CD4-positive, alpha-beta T cell treated with Interleukin-6 at 100 ng/mL for 8 hours (primary cell): ENCODE measurements at regions not wholly inside any gene's neighbourhood (a gene's known extent, or its start where the extent isn't known, plus 50 kb on each side); places are given as distances from the start of the nearest gene placed in this dataset.
"Not testable (repeated sequence)": the region's sequence is repeated elsewhere in the genome, so short reads cannot be mapped to it uniquely, and the experiment has no call there.

Source experiments
- DNase-seq: peaks from one replicate; pipeline ENCODE4 v3.0.0-alpha.2; 2020; ENCODE audit warnings: mixed read lengths, low spot score

- DNase-seq: not testable (repeated sequence)
Observed at GRCh38 chr1:146641534-146641933, 296.6 kb upstream of the NBPF12 start.

- DNase-seq: not testable (repeated sequence)
Observed at GRCh38 chr1:146640671-146641070, 297.5 kb upstream of the NBPF12 start.

GRCh38 chr1:146630302-146630701 is 307.8 kb upstream of the NBPF12 start:
- not testable (repeated sequence) for DNase-seq

- DNase-seq: not testable (repeated sequence)
Observed at GRCh38 chr1:146618582-146618981, 319.5 kb upstream of the NBPF12 start.

- not testable (repeated sequence) for DNase-seq
Observed at GRCh38 chr1:146604681-146605080, 333.4 kb upstream of the NBPF12 start.

- DNase-seq: not testable (repeated sequence)
Observed at GRCh38 chr1:146600720-146601307, 337.3 kb upstream of the NBPF12 start.

GRCh38 chr1:146599906-146600305 is 338.2 kb upstream of the NBPF12 start:
- not testable (repeated sequence) for DNase-seq

- DNase-seq: not testable (repeated sequence)
Observed at GRCh38 chr1:146581229-146581628, 352.4 kb upstream of the NOTCH2NLA start.

GRCh38 chr1:146567541-146567940 is 338.7 kb upstream of the NOTCH2NLA start:
- not testable (repeated sequence) for DNase-seq

GRCh38 chr1:146558032-146558431 is 329.2 kb upstream of the NOTCH2NLA start:
- DNase-seq: not testable (repeated sequence)

GRCh38 chr1:146556405-146556804 is 327.6 kb upstream of the NOTCH2NLA start:
- not testable (repeated sequence) for DNase-seq

GRCh38 chr1:146552414-146552813 is 323.6 kb upstream of the NOTCH2NLA start:
- DNase-seq: not testable (repeated sequence)

- DNase-seq: not testable (repeated sequence)
Observed at GRCh38 chr1:146548684-146549083, 319.9 kb upstream of the NOTCH2NLA start.

GRCh38 chr1:146546189-146546588 is 317.4 kb upstream of the NOTCH2NLA start:
- DNase-seq: not testable (repeated sequence)

GRCh38 chr1:146537775-146538373 is 309.1 kb upstream of the NOTCH2NLA start:
- DNase-seq: not testable (repeated sequence)

GRCh38 chr1:146536028-146536427 is 307.2 kb upstream of the NOTCH2NLA start:
- not testable (repeated sequence) for DNase-seq

GRCh38 chr1:146535575-146535974 is 306.8 kb upstream of the NOTCH2NLA start:
- DNase-seq: not testable (repeated sequence)

- not testable (repeated sequence) for DNase-seq
Observed at GRCh38 chr1:146530958-146531357, 302.1 kb upstream of the NOTCH2NLA start.

GRCh38 chr1:146522812-146523211 is 294.0 kb upstream of the NOTCH2NLA start:
- DNase-seq: not testable (repeated sequence)

GRCh38 chr1:146522345-146522744 is 293.5 kb upstream of the NOTCH2NLA start:
- not testable (repeated sequence) for DNase-seq

GRCh38 chr1:146521804-146522203 is 293.0 kb upstream of the NOTCH2NLA start:
- not testable (repeated sequence) for DNase-seq

GRCh38 chr1:146513754-146514153 is 284.9 kb upstream of the NOTCH2NLA start:
- DNase-seq: not testable (repeated sequence)

- not testable (repeated sequence) for DNase-seq
Observed at GRCh38 chr1:146511047-146511777, 282.4 kb upstream of the NOTCH2NLA start.
